ENCODE measurements at regions not wholly inside any gene's neighbourhood (a gene's known extent, or its start where the extent isn't known, plus 50 kb on each side); places are given as distances from the start of the nearest gene placed in this dataset.

DNA sequence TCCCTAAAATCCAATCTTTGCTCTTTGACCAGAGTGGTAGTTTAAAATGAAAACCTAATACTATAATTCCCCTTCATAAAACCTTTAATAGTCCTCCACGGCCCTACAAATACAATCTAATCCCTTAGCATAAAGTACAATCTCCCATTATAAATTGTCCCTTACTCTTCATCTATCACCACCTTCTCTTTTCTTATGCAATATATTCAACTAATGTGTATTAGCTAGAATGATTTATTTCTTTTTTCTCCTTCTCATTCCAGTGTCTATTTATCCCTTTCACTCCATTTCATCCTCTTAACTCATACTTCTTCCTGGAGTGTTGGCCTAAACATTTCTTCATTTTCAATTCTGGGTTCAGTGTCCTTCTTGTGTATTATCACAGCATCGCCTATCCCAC, 872.1 kb upstream of the PCDH20 start:
- TF ChIP-seq, protein P1, sequence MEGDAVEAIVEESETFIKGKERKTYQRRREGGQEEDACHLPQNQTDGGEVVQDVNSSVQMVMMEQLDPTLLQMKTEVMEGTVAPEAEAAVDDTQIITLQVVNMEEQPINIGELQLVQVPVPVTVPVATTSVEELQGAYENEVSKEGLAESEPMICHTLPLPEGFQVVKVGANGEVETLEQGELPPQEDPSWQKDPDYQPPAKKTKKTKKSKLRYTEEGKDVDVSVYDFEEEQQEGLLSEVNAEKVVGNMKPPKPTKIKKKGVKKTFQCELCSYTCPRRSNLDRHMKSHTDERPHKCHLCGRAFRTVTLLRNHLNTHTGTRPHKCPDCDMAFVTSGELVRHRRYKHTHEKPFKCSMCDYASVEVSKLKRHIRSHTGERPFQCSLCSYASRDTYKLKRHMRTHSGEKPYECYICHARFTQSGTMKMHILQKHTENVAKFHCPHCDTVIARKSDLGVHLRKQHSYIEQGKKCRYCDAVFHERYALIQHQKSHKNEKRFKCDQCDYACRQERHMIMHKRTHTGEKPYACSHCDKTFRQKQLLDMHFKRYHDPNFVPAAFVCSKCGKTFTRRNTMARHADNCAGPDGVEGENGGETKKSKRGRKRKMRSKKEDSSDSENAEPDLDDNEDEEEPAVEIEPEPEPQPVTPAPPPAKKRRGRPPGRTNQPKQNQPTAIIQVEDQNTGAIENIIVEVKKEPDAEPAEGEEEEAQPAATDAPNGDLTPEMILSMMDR (conservative IDR thresholded peaks at IDR 0.05; ENCODE audit: low read depth in 2 of 2), result no peak
- TF ChIP-seq POLR2AphosphoS5 (IDR thresholded peaks at IDR 0.05; ENCODE audit: low read depth) (no peak), EZH2phosphoT487 (IDR thresholded peaks at IDR 0.05; ENCODE audit: unreplicated experiment) (no peak)
- TF ChIP-seq, protein P2, sequence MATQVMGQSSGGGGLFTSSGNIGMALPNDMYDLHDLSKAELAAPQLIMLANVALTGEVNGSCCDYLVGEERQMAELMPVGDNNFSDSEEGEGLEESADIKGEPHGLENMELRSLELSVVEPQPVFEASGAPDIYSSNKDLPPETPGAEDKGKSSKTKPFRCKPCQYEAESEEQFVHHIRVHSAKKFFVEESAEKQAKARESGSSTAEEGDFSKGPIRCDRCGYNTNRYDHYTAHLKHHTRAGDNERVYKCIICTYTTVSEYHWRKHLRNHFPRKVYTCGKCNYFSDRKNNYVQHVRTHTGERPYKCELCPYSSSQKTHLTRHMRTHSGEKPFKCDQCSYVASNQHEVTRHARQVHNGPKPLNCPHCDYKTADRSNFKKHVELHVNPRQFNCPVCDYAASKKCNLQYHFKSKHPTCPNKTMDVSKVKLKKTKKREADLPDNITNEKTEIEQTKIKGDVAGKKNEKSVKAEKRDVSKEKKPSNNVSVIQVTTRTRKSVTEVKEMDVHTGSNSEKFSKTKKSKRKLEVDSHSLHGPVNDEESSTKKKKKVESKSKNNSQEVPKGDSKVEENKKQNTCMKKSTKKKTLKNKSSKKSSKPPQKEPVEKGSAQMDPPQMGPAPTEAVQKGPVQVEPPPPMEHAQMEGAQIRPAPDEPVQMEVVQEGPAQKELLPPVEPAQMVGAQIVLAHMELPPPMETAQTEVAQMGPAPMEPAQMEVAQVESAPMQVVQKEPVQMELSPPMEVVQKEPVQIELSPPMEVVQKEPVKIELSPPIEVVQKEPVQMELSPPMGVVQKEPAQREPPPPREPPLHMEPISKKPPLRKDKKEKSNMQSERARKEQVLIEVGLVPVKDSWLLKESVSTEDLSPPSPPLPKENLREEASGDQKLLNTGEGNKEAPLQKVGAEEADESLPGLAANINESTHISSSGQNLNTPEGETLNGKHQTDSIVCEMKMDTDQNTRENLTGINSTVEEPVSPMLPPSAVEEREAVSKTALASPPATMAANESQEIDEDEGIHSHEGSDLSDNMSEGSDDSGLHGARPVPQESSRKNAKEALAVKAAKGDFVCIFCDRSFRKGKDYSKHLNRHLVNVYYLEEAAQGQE (IDR thresholded peaks at IDR 0.05; ENCODE audit: unreplicated experiment), result no peak

All from GM23338 (cell line).